ENCODE measurements at regions not wholly inside any gene's neighbourhood (a gene's known extent, or its start where the extent isn't known, plus 50 kb on each side); places are given as distances from the start of the nearest gene placed in this dataset.
"Not testable (repeated sequence)": the region's sequence is repeated elsewhere in the genome, so short reads cannot be mapped to it uniquely, and the experiment has no call there.

DNA sequence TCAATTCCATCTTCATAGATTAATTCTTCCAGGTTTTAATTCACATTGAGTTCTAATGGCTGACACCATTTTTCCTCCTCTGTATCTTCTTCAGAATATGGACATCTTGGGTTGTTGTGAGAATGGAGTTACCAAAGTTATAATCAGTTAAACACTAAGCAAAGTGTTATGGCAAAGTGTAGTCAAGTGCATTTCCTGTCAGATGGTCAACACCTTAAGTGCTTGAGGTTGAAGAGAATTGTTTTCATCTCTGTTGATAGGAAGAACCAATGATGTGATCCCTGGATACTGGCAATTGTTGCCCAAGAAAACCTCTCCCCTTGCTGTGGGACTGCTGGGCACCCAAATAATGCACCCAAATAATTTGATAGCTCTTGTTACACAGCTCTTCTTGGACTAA, 102.6 kb upstream of the SATB1 start:
- DNase-seq, result no peak

- no peak for DNase-seq
Measured at GRCh38 chr3:18526667-18527066, 101.5 kb upstream of the SATB1 start.

DNA sequence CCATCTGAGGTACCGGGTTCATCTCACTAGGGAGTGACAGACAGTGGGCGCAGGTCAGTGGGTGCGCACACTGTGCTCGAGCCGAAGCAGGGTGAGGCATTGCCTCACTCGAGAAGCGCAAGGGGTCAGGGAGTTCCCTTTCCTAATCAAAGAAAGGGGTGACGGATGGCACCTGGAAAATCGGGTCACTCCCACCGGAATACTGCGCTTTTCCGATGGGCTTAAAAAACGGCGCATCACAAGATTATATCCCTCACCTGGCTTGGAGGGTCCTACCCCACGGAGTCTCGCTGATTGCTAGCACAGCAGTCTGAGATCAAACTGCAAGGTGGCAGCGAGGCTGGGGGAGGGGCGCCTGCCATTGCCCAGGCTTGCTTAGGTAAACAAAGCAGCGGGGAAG, 91.0 kb upstream of the SATB1 start:
- DNase-seq, result not testable (repeated sequence)

DNA sequence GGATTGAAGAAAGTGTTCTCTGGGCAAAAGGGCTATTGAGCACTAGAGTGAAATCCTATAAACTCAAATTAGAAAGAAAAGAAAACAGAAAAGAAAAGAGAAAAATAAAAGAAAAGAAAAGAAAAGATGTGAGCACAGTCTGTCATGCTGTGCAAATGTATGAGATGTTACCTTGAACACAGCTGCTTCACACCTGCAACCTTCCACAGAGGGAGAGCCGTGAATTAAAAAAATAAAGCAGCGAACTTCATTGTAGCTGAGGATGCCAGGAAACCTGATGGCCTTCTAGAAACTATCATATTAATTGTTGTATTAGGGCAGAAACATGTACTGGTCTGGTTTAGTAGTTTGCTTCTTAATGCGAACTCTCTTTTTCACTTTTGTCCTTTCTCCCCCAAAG, 88.0 kb upstream of the SATB1 start:
- DNase-seq, result no peak

- no peak for DNase-seq
Measured at GRCh38 chr3:18512007-18512406, 86.9 kb upstream of the SATB1 start.

DNA sequence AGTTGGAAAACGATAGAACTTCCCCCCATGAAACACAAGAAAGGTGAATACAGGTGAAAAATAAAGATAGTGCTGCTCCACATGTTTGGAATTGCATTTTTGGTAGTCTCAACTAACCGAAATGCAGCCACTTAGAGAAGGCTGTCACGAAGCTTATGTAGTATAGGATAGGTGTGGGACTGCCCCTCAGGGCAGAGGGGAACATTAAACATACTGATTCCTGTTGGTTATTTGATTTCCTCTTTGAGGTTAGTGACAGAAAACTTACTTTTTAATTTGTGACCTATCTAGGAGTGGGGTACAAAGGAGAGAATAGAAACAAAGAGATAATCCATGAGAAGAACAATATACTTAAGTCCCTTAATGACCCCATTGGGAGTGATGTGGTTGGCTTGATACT, 85.8 kb upstream of the SATB1 start:
- DNase-seq, result no peak

DNA sequence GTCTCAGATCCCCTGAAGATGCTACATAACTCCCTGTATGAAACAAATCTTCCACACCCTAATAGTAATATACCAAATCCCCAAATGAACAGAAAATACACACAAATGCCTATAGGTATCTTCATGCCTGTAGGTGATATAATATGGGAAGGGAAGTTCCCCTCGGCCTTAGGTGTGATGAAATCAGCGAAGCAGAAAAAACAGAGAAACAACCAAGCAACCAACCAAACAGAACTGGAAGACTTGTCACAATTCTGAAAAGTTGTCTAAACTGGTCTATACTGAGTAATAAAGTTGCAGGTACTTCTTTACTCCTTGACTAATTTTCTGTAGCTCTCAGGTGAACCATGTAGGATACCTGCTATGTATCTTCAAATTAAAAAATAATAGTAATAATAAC, 82.2 kb upstream of the SATB1 start:
- DNase-seq, result no peak

DNA sequence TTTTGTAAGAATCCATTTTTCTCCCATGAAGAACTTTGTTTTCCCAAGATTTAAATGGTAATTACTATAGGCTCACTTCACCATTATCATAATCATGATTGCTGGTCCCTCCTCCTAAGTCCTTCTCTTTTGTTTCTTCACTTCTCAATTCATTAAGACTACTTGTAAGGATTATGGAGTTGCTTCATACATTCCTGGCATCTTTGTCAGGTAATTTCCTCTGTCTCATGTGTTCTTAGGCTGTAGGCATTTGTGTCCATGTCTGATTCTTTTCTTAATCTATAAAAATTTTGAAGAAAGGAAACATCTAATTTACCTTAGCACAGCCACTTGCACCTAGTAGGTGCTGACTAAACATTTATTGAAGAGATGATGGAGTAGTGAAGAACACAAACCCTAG, 79.9 kb upstream of the SATB1 start:
- DNase-seq, result no peak

DNA sequence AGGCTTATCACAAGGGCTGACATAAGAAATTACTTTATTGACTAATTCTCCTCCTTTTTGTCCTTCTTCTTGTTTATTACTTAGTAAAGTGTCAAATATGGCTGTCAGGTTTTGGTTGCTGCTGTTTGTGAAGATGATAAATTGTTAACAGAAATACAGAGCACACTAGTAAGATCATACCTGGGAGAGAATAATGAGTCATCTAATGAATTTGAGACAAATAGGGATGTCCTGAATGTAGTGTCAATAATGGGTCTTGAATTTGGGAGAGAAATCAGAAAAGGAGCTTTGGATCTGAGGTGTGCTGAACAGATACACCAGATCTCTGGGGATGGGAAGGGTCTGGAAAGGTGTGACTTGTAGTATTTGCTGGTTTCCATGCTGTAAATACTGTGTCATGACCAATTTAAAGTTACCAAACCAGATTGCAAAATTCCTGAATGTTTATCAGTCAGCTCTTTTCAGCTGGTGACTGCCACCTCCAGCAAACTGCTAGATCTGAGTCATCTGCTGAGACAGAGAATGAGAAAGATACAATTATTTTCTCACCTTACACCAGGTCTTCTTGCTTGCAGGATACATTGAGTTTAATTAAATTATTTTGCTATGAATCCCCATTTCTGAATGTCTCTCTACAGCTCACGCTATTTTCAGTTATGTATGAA, 76.7 kb upstream of the SATB1 start:
- no peak for DNase-seq

GRCh38 chr3:18500322-18500721, 75.2 kb upstream of the SATB1 start:
- no peak for DNase-seq

DNA sequence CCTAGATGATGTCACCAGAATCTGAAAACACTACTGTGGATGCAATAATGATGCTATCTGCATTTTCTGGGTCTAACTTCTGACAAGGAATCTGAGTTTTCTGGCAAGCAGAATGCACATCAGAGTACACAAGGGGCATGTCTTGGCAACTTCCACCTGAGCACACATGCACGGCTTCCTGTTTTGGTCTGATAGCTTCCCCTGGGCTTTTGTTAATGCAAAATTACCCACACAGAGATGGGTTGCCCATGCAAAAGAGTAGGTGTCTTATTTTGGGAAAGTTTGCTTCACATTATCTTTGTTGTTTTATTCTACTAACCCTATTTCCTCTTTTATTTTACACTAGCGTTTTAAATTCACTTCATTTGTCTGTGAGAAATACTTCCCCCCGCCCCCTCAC, 74.2 kb upstream of the SATB1 start:
- DNase-seq, result no peak

DNA sequence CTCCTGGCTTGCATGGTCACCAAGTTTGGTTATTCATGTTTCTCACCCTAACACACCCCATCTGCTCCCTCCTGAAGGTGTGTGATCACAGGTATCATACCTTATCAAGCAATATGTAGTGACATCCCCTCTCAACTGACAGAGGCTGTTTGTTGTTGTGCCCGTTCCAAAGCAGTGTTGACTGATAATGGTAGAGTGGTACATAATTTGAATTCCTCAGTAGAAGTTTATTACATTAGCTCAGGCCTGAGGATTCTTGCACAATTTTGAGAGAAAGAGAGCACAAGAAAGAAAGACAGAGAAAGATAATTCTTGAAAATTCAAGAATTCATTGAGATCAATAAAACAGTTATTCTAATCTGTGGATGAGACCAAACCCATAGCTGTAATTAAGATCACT, 69.1 kb upstream of the SATB1 start:
- no peak for DNase-seq

DNA sequence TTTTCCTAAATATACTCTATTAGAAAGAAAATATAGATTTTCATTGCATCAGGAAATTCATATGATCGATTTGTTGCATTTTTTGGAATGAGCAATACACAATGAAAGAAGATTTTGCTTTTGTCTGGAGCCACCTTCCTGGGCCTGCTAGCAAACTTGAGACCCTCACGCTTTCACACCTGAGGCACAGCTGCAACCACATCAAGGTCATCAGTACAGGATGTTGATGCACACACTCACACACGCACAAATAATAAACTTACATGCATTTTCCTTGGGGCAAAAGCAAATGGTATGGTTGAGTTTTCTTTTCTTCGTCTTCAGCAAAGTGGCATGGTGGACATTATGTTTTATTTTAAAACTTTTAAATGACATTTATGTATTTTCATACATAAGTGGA, 64.8 kb upstream of the SATB1 start:
- no peak for DNase-seq

DNA sequence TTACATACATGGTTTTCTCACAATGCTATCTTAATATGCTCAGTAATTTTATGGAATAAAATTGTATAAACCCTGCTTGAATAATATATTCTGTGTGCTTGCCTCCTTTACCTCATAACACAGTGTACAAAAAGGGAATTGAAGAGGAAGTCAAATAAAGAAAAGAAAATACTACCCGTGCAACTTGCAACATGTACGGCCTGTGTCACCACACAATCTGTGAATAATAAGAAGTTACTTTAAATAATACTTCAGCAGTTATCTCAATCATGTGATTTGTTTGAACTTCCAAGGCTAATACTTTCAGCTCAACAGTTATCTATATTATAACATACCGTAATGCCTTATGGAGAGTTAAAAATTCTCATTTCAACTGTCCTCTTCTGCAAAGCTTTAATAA, 58.1 kb upstream of the SATB1 start:
- DNase-seq, result no peak

- DNase-seq, result no peak
Measured at GRCh38 chr3:18481946-18482548, 56.9 kb upstream of the SATB1 start.

- no peak for DNase-seq
Measured at GRCh38 chr3:18477620-18478019, 52.5 kb upstream of the SATB1 start.

Data from cerebellar nuclear complex (tissue), 1 donor.